ENCODE measurements at regions not wholly inside any gene's neighbourhood (a gene's known extent, or its start where the extent isn't known, plus 50 kb on each side); places are given as distances from the start of the nearest gene placed in this dataset.

GRCh38 chr14:31930493-31931240 lies 146.4 kb upstream of the ARHGAP5 start:
- H3K9me3 ChIP-seq (replicated peaks; ENCODE audit: control insufficient read depth, low read depth, low read length), result no peaks in the 10 kb centered on the region
- no peak for DNase-seq
- H3K4me1 ChIP-seq (ENCODE audit: control insufficient read depth, insufficient read depth, low read length), result peaks cover 4% of the 10 kb centered on the region
- H3K4me3 ChIP-seq (ENCODE audit: low read length), result no peak overlapping the region
- 80% methylated on average over 1 of the region's 3 CpGs for WGBS (ENCODE audit: insufficient coverage)
- H3K27ac ChIP-seq (ENCODE audit: low read length), result no peak overlapping the region
- no peaks in the 10 kb centered on the region for H3K36me3 ChIP-seq (ENCODE audit: control insufficient read depth, insufficient read depth, low read length)
- H3K27me3 ChIP-seq (ENCODE audit: control insufficient read depth, insufficient read depth, low read length), result no peaks in the 10 kb centered on the region

- 52% methylated on average over 5 of the region's 5 CpGs for WGBS (ENCODE audit: insufficient coverage)
- DNase-seq, result no peak
- no peaks in the 10 kb centered on the region for H3K27me3 ChIP-seq (ENCODE audit: control insufficient read depth, insufficient read depth, low read length)
- no peak overlapping the region for H3K27ac ChIP-seq (ENCODE audit: low read length)
- H3K4me3 ChIP-seq (ENCODE audit: low read length), result no peak overlapping the region
- no peaks in the 10 kb centered on the region for H3K36me3 ChIP-seq (ENCODE audit: control insufficient read depth, insufficient read depth, low read length)
- H3K9me3 ChIP-seq (replicated peaks; ENCODE audit: control insufficient read depth, low read depth, low read length), result no peaks in the 10 kb centered on the region
- peaks cover under 1% of the 10 kb centered on the region for H3K4me1 ChIP-seq (ENCODE audit: control insufficient read depth, insufficient read depth, low read length)
These were observed 144.4 kb upstream of the ARHGAP5 start for GRCh38 chr14:31932675-31933074.

- DNase-seq, result no peak
- H3K4me1 ChIP-seq (ENCODE audit: control insufficient read depth, insufficient read depth, low read length), result no peaks in the 10 kb centered on the region
- H3K9me3 ChIP-seq (replicated peaks; ENCODE audit: control insufficient read depth, low read depth, low read length), result no peaks in the 10 kb centered on the region
- no peak overlapping the region for H3K4me3 ChIP-seq (ENCODE audit: low read length)
- no CpG with 5 or more reads among the region's 3 CpGs for WGBS (ENCODE audit: insufficient coverage)
- H3K36me3 ChIP-seq (ENCODE audit: control insufficient read depth, insufficient read depth, low read length), result no peaks in the 10 kb centered on the region
- H3K27me3 ChIP-seq (ENCODE audit: control insufficient read depth, insufficient read depth, low read length), result no peaks in the 10 kb centered on the region
- H3K27ac ChIP-seq (ENCODE audit: low read length), result no peak overlapping the region
These were observed 143.4 kb upstream of the ARHGAP5 start for GRCh38 chr14:31933716-31934115.

- no peak overlapping the region for H3K4me3 ChIP-seq (ENCODE audit: low read length)
- DNase-seq, result peak; percentile 84
- H3K4me1 ChIP-seq (ENCODE audit: control insufficient read depth, insufficient read depth, low read length), result no peaks in the 10 kb centered on the region
- H3K27ac ChIP-seq (ENCODE audit: low read length), result no peak overlapping the region
- H3K36me3 ChIP-seq (ENCODE audit: control insufficient read depth, insufficient read depth, low read length), result no peaks in the 10 kb centered on the region
- no peaks in the 10 kb centered on the region for H3K27me3 ChIP-seq (ENCODE audit: control insufficient read depth, insufficient read depth, low read length)
- WGBS (ENCODE audit: insufficient coverage), result no CpG with 5 or more reads among the region's 4 CpGs
- H3K9me3 ChIP-seq (replicated peaks; ENCODE audit: control insufficient read depth, low read depth, low read length), result no peaks in the 10 kb centered on the region
These were observed 142.3 kb upstream of the ARHGAP5 start for GRCh38 chr14:31934767-31935266.

- WGBS (ENCODE audit: insufficient coverage), result 80% methylated on average over 1 of the region's 3 CpGs
- Histone ChIP-seq H3K36me3 (ENCODE audit: control insufficient read depth, insufficient read depth, low read length) (no peaks in the 10 kb centered on the region), H3K4me3 (ENCODE audit: low read length) (no peak overlapping the region), H3K4me1 (ENCODE audit: control insufficient read depth, insufficient read depth, low read length) (no peaks in the 10 kb centered on the region), H3K27ac (ENCODE audit: low read length) (no peak overlapping the region), H3K9me3 (replicated peaks; ENCODE audit: control insufficient read depth, low read depth, low read length) (no peaks in the 10 kb centered on the region), H3K27me3 (ENCODE audit: control insufficient read depth, insufficient read depth, low read length) (no peaks in the 10 kb centered on the region)
- no peak for DNase-seq
These were observed 141.7 kb upstream of the ARHGAP5 start for GRCh38 chr14:31935391-31935790.

- Histone ChIP-seq H3K27ac (ENCODE audit: low read length) (no peak overlapping the region), H3K9me3 (replicated peaks; ENCODE audit: control insufficient read depth, low read depth, low read length) (no peaks in the 10 kb centered on the region)
- WGBS (ENCODE audit: insufficient coverage), result 65% methylated on average over 4 of the region's 6 CpGs
These were observed 141.0 kb upstream of the ARHGAP5 start for GRCh38 chr14:31936115-31936514.

GRCh38 chr14:31937730-31938346 lies 139.3 kb upstream of the ARHGAP5 start:
- WGBS (ENCODE audit: insufficient coverage), result 60% methylated on average over 1 of the region's 3 CpGs

More at GRCh38 chr14:31936115-31936514, 141.0 kb upstream of the ARHGAP5 start:
- no peaks in the 10 kb centered on the region for H3K36me3 ChIP-seq (ENCODE audit: control insufficient read depth, insufficient read depth, low read length)
- H3K4me3 ChIP-seq (ENCODE audit: low read length), result no peak overlapping the region
- no peaks in the 10 kb centered on the region for H3K4me1 ChIP-seq (ENCODE audit: control insufficient read depth, insufficient read depth, low read length)
- no peak for DNase-seq
- H3K27me3 ChIP-seq (ENCODE audit: control insufficient read depth, insufficient read depth, low read length), result no peaks in the 10 kb centered on the region

GRCh38 chr14:31939934-31940333 lies 137.2 kb upstream of the ARHGAP5 start:
- H3K9me3 ChIP-seq (replicated peaks; ENCODE audit: control insufficient read depth, low read depth, low read length), result no peaks in the 10 kb centered on the region
- H3K4me3 ChIP-seq (ENCODE audit: low read length), result no peak overlapping the region
- H3K27me3 ChIP-seq (ENCODE audit: control insufficient read depth, insufficient read depth, low read length), result no peaks in the 10 kb centered on the region
- WGBS (ENCODE audit: insufficient coverage), result 55% methylated on average over 2 of the region's 4 CpGs
- H3K4me1 ChIP-seq (ENCODE audit: control insufficient read depth, insufficient read depth, low read length), result peaks cover 5% of the 10 kb centered on the region
- DNase-seq, result no peak
- no peak overlapping the region for H3K27ac ChIP-seq (ENCODE audit: low read length)
- no peaks in the 10 kb centered on the region for H3K36me3 ChIP-seq (ENCODE audit: control insufficient read depth, insufficient read depth, low read length)

More at GRCh38 chr14:31937730-31938346, 139.3 kb upstream of the ARHGAP5 start:
- no peaks in the 10 kb centered on the region for H3K27me3 ChIP-seq (ENCODE audit: control insufficient read depth, insufficient read depth, low read length)
- no peaks in the 10 kb centered on the region for H3K36me3 ChIP-seq (ENCODE audit: control insufficient read depth, insufficient read depth, low read length)
- no peaks in the 10 kb centered on the region for H3K9me3 ChIP-seq (replicated peaks; ENCODE audit: control insufficient read depth, low read depth, low read length)
- no peaks in the 10 kb centered on the region for H3K4me1 ChIP-seq (ENCODE audit: control insufficient read depth, insufficient read depth, low read length)
- no peak overlapping the region for H3K4me3 ChIP-seq (ENCODE audit: low read length)
- H3K27ac ChIP-seq (ENCODE audit: low read length), result no peak overlapping the region
- DNase-seq, result peak; percentile 59

- WGBS (ENCODE audit: insufficient coverage), result 80% methylated on average over 1 of the region's 1 CpG
- DNase-seq, result no peak
- Histone ChIP-seq H3K27ac (ENCODE audit: low read length) (no peak overlapping the region), H3K9me3 (replicated peaks; ENCODE audit: control insufficient read depth, low read depth, low read length) (no peaks in the 10 kb centered on the region), H3K36me3 (ENCODE audit: control insufficient read depth, insufficient read depth, low read length) (no peaks in the 10 kb centered on the region), H3K4me1 (ENCODE audit: control insufficient read depth, insufficient read depth, low read length) (peaks cover 7% of the 10 kb centered on the region), H3K4me3 (ENCODE audit: low read length) (no peak overlapping the region), H3K27me3 (ENCODE audit: control insufficient read depth, insufficient read depth, low read length) (no peaks in the 10 kb centered on the region)
These were observed 135.6 kb upstream of the ARHGAP5 start for GRCh38 chr14:31941487-31941886.

GRCh38 chr14:31942166-31942841 lies 134.8 kb upstream of the ARHGAP5 start:
- H3K9me3 ChIP-seq (replicated peaks; ENCODE audit: control insufficient read depth, low read depth, low read length), result no peaks in the 10 kb centered on the region

More at GRCh38 chr14:31942166-31942841, 134.8 kb upstream of the ARHGAP5 start:
- Histone ChIP-seq H3K4me3 (ENCODE audit: low read length) (no peak overlapping the region), H3K27ac (ENCODE audit: low read length) (no peak overlapping the region), H3K4me1 (ENCODE audit: control insufficient read depth, insufficient read depth, low read length) (peaks cover 7% of the 10 kb centered on the region), H3K27me3 (ENCODE audit: control insufficient read depth, insufficient read depth, low read length) (no peaks in the 10 kb centered on the region), H3K36me3 (ENCODE audit: control insufficient read depth, insufficient read depth, low read length) (no peaks in the 10 kb centered on the region)
- 52% methylated on average over 9 of the region's 9 CpGs for WGBS (ENCODE audit: insufficient coverage)
- peak; percentile 29 for DNase-seq

Data from muscle of leg (tissue), 3 donors.